Bone marrow (tissue), 2 donors: ENCODE measurements at regions not wholly inside any gene's neighbourhood (a gene's known extent, or its start where the extent isn't known, plus 50 kb on each side); places are given as distances from the start of the nearest gene placed in this dataset.
A peak's percentile ranks its signal among the peaks of the same experiment; 100 is the strongest.
"Not testable (repeated sequence)": the region's sequence is repeated elsewhere in the genome, so short reads cannot be mapped to it uniquely, and the experiment has no call there.

ENCODE experiments used
- DNase-seq, 2 donors: peaks; one replicate each; lab custom pipeline; 2025; lab: John Stamatoyannopoulos, UW

DNA sequence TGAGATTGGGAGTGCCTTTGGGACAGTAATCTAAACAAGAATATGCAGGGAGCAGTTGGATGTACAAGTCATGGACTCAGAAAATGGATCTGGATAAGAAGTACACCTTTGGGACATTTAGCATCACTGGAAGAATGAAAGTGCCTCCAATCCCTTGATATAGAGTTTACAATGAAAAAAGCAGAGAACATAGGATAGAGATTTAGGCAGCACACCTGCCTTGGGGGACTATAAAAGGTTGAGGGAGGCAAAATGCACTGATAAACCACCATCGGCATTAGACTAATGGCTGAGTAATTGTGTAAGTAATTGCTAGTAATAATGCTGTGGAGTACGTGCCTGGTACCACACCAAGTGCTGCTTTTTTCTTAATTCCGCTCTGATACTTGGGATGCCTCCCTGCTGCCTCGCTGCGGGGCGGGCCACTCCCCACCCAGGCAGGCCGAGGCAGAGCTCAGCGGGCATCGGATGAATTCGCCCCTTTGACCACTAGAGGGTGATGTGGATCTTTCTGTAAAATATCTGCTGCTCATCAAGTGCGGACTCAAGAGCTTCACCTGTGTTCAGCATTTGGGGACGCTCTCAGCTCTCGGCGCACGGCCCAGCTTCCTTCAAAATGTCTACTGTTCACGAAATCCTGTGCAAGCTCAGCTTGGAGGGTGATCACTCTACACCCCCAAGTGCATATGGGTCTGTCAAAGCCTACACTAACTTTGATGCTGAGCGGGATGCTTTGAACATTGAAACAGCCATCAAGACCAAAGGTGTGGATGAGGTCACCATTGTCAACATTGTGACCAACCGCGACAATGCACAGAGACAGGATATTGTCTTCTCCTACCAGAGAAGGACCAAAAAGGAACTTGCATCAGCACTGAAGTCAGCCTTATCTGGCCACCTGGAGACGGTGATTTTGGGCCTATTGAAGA lies 99.9 kb downstream of the ANKRD18B start:
- DNase-seq, result peak; percentile 22

DNA sequence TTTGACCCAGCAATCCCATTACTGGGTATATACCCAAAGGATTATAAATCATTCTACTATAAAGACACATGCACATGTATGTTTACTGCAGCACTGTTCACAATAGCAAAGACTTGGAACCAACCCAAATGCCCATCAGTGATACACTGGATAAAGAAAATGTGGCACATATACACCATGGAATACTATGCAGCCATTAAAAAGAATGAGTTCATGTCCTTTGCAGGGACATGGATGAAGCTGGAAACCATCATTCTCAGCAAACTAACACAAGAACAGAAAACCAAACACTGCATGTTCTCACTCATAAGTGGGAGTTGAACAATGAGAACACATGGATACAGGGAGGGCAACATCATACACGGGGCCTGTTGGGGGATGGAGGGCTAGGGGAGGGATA lies 104.3 kb downstream of the ANKRD18B start:
- not testable (repeated sequence) for DNase-seq

DNA sequence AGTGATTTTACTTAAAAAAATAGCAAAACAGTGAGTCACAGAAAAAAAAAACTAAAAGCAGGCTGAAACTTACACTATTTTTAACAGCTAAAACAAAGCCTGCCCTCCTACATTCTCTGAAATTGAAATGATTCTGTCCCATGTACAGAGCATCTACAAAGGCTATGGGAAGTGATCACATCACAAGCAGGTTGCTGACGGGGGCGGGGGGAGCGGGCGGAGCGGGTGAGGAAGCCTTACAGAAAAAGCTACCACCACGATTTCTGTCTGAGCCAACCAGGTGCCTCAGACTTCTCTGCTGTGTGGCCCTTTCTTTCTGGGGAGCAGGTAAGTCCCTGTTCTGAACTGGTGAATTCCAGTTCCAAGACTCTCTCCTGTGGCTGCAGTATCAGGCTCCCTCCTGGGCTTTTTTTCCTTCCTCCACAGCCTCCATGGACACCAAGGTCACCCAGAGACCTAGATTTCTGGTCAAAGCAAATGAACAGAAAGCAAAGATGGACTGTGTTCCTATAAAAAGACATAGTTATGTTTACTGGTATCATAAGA lies 104.9 kb downstream of the ANKRD18B start:
- no peak for DNase-seq

DNA sequence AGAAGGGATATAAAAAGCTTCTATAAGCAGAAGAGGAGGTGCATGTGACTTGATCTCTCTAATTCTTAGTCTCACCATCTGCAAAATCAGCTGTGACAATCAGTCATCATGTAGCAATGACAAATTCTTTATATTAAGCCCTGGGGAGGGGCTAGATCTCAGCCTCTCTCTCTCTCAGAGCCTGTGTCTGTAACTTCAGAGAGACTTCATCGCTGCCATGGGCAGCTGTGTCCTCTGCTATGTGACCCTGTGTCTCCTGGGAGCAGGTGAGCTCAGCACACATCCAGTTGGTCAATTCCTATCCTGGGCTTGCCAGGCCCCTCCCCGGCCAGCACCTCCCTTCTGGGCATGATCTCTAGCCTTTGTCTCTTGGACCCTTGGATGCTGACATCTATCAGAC lies 109.6 kb downstream of the ANKRD18B start:
- DNase-seq, result no peak

DNA sequence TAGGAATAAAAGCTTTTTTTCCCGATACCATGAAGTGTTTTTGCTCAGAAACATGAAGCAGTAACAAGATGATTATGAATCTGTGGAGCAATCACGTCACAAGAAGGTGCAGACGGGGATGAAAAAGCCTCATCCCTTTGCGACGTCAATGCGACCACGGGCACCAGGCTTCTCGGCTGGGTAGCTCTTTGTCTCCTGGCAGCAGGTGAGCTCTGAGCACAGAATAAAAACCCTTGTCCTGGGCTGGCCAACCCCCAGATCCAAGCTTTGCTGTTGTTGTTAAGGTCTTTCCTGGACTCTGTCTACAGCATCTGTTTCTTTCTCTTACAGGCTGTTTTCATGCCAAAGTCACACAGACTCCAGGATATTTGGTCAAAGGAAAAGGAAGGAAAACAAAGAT lies 113.8 kb downstream of the ANKRD18B start:
- no peak for DNase-seq

DNA sequence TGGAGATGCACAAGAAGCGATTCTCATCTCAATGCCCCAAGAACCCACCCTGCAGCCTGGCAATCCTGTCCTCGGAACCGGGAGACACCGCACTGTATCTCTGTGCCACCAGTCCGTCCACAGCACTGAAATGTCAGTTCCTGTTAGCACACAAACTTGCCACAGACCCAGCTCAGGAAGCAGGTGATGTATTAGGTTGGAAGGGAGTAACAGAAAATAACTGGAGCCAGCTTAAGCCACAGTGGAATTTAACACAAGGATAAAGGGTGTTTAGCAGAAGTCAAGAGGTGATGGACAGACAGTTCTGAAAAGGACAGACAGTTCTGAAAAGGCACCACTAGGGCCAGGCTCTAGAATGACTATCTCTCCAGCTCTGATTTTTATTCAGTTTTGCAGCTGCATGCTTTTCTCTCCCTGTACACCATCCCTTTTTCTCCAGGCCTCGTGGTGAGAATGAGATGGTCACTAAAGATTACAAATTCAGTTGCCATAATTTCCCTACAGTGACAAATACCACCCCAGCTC lies 114.4 kb downstream of the ANKRD18B start:
- DNase-seq, result no peak

DNA sequence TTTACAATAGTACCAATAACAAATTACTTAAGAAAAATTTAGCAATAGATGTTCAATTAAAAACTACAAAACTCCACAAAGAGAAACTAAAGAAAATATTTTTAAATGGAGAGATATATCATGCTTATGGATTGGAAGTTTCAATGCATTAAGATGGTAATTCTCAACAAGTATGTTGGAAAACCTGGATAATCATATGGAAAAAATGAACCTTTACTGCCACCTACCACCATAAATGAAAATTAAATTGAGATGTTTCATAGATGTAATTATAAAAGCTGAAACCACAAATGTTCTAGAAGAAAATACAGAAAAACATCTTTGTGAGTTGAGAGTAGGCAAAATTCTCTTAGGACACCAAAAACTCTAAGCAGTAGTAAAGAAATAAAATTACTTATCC lies 121.7 kb downstream of the ANKRD18B start:
- no peak for DNase-seq

DNA sequence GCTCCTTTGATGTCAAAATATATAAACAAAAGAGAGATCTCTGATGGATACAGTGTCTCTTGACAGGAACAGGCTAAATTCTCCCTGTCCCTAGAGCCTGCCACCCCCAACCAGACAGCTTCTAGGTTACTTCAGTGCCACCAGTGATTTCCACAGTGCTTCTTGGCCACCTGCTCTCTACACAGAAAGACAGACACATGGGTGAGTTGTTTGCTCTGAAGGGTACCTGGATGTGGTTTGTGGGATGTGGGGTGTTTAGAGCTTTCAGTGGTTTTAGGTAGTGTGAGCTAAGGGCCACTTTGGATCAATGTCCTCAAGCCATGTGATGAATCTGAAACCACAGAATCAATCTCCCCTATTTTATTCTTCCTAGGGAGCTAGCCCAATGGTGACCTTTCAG lies 125.4 kb downstream of the ANKRD18B start:
- DNase-seq, result no peak

DNA sequence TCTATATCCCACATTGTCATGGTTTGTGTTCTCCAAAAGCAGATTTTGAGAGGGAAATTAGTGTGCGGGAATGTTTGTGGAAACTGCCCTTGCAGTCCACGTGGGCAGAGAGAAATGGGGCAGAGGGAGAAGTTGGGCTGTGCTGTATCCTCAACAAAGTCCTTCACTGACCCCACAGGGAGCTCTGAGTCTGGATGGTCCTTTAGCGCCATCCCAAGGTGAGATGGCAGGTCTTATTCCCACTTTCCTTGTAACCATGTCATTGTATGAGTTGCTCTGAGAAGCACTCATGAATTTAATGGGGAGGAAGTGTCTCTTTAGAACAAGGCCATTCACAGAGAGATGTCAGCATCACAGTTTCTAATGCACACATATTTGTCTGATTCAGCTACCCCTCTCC lies 127.1 kb downstream of the ANKRD18B start:
- no peak for DNase-seq

DNA sequence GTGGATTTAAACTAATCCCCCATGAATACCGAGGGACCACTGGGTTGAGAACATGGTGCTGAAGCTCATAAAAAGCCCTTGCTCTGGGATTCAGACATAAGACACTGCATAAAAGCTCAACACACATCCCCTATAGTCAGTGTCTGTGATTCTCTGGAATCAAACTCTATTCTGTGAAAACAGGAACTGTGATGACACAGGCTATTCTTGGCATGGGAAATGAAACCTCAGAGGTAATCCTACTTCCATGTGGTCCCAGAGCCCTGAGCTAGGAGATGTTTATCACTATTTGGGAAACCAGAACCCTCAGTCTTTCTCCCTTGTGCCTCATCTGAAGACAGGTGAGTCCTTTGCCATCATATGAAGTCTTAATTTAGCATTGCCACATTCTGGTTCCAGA lies 135.4 kb upstream of the PRSS3 start:
- DNase-seq, result no peak

DNA sequence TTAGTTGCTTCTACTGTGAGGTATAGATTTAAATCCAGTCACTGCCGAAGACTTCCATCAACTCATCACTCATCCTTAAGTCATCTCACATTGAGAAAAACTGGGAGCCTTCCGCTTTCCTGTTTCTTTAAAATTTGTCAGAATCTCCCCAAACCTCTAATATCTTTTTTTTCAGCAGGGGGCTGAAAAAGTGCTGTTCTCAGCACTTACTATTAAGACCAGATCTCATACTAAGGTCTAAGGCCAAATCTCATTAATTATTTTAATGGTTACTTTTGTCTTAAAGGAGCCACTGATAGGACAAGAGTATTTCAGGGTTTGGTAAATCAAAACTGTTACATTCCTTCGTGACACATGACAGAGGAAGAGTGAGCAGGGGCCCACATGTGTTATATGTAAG lies 134.6 kb upstream of the PRSS3 start:
- no peak for DNase-seq

DNA sequence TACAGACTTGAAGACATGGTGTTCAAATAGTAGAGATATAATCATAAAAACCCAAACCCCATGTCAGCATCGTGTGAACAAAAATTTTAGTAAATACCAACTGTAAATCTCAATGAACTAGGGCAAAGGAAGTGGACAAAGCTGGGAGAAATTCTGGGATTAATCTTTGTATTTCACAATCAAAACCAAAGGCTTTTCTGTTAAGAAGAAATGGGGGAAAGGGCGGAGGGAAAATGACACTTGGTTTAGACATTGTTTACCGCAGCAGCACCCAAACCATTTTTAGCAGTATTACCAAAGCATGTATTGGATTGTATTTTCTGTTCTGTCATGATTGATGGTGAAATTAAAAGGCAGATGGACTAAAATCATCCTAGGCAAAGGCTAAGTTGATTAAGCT lies 134.2 kb upstream of the PRSS3 start:
- no peak for DNase-seq

DNA sequence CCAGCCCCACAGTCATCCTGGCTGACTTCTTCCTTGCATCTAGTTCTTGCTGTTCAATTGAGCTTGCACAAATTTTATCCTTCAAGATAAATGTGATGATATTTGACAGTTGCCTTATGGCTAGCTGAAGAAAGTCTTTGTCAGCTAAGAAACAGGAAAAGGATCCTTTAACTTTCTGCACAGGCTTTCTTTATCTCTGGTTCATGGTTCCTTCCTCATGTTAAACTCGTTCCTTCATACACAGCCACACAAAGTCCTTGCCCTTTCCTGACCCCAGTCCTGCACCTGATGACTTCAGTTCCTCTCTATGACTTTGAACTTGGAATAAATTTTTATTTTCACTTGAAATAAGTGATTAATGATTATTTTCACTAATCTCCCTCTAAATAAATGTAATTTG lies 132.5 kb upstream of the PRSS3 start:
- no peak for DNase-seq

DNA sequence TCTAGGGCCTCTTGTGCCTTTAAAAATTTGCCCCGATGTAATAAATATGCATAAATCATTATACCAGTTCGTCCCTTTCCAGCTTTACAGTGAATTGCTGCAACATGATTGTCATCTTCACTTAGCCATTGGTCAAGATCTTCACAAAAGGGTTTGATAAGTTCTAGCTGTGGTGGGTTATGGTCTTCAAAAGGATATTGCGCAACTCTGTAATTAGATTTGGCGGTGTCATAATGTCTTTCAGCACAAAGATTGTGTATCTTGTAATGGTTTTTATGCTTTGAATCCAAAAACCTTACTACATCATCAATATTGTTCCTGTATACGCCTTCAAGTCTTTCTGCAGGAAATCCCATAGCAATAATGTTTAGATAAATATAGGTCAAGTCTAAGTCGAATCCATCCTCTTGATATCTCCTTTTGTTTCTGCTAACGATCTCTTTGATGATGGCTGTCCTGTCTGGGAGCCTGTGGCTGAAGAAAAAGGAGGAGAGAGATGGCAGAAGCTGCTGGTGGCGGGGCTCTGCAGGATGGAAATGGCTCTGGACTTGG lies 119.1 kb upstream of the PRSS3 start:
- not testable (repeated sequence) for DNase-seq

DNA sequence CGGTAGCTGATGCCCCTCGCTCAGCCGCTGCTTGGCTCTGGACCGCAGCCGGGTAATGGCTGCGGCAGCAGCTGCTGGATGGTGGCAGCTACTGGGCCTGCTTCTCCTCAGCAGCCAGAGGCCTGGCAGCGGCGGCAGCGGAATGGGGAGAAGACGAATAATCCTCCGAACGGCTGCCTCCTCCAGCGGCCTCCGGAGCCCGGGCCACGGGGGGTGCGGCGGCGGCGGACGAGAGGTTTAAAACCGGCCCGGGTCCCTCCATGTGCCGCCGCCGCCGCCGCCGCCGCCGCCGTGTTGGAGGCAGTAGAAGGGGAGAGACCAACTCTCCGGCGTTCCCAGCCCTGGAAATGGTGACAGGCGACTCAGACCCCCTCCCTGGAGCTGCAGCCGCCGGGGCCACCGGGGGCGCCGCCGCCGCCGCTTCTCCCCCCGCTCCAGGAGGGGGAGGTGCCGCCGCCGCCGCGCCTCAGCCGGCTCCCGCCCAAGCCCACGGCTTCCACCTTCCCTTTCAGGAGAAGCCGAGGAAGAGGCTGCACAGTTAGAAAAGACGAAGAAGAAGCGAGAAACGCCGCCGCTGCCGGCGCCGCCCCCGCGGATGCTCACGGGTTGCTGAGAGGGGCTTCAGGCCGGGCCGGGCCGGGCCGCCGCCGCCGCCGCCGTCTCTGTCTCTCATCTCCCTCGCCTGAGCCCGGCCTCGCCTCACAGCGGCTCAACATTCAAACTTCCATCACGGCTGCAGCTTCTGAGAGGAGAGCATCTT lies 118.4 kb upstream of the PRSS3 start:
- DNase-seq, result peak in 1 of 2 donors; percentile 27

DNA sequence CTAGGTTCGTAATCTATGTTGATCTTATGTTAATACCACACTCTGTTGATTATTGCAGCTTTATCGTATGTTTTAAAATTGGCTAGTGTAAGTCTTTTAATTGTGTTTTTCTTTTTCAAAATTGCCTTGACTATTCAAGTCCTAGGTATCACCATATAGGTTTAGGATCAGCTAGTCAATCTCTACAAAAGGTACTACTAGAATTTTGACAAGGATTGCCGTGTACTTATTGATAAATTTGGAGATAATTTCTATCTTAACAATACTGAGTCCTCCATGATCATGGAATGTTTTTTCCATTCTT lies 117.9 kb upstream of the PRSS3 start:
- no peak for DNase-seq

DNA sequence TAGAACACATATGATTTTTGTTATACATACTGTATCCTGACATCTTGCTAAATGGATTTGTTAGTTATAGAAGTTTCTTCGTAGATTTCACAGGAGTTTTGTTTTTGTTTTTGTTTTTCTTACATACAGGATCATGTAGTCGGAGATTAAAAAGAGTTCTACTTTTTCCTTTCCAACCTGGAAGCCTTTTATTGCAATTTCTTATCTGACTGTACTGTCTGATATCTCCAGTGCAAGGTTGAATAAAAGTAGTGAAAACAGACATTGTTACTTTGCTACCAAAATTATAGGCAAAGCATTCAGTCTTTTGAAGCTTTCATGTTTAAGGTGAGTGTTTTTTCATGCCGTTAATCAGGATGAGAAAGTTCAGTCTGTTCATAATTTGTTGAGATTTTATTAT lies 117.4 kb upstream of the PRSS3 start:
- no peak for DNase-seq

DNA sequence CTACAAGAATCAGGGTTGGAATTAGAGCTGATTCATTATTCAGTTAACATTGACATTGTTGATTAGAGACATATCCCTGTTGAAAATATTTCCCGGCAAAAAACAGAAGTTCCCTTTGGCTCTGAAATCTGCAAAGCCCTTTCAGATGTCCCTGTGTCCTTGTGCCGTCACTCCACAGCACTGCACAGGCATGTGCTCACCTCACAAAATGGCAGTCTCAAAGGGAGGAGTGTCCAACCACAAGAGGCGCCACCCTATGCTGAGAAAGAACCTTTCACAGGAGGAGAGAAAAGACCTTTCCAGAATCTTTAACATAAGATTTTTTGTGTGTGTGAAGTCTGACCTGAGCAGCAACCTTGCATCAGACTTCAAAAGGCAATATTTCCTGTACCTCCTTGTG lies 112.8 kb upstream of the PRSS3 start:
- DNase-seq, result no peak

DNA sequence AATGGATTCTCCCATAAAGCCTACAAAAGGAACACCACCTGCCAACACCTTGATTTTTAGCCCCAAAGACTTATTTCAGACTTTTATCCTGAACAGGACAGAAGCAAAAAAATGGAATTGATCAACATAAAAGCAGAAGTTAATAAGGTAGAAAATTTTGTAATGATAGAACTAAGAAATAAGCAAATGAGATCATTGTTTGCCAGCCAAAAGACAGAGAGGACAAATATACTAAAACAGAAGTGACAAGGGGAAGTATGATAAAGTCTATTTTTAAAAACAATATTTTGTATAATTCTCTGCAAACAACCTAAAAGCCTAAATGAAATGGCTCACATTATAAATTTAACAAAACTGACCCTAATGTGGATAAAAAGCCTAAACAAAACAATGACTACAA lies 110.5 kb upstream of the PRSS3 start:
- no peak for DNase-seq

DNA sequence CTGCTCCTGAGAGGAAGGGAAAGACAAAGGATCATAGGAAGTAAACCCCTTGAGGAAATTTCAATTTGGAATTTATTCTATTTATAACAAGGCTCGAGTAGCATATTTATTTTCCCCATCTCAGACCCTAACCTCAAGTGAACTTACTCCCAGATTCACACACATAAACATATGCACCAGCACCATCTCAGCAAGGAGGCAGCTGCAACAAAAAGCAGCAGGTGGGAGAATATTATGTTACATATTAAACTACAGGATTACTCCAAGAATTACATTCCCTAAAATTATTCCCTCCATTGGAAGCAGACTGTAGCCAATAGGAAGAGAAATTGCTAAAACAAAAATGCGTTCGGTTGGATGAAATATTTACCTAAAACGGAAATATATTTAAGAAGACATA lies 108.4 kb upstream of the PRSS3 start:
- no peak for DNase-seq

DNA sequence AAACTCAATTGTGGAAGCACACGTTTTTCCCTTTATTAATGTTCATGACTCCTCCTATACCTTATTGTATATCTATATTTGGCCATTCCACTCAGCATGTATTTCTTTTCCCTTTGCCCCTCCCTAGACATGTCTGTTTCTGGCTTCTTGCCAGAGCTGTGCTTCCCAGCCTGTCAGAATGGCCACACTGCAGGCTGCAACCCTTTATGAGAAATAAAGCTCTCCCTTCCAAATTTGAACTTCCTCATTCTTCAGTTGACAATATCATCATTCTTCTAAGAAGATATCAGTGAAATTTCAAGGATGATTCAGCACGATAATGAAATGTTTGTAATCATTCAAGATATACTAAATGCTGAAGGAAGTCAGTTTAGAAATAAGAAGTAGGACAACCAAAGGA lies 107.6 kb upstream of the PRSS3 start:
- no peak for DNase-seq

DNA sequence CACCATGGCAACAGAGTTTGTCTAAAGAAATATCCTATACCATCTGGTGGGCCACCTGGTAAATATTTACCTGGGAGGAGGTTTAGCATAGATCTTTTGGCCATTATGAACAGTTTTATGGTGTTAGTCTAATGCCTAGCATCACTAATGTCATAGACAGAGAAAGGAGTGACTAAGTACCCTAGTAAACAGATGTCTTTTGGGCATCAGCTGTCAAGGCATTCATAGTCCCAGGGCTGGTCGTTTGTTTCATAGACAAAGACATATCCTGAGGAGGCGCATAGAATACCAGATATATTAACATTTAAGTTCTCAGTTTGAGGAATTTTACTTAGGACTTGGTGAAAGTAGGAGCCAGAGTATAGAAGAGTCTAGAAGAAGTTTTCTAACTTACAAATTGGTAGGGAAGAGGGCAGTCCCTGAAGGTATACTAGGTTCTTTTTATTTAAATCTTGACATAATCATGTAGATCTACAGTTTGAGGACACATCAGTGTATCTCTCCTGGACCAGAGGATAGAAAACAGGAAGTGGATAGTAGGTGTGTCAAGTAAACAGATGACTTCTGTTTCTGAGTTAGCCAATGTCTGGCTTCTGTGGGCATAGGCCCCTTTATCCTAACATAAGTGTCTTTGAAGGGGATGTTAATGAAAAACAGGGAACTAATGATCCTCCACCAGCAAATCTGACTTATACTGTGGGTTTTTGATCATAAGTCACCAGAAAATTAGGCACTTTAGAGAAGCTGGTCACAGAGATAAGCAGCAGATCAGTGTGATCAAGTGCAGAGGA lies 105.0 kb upstream of the PRSS3 start:
- no peak for DNase-seq
